Kidney epithelial cell (primary cell): ENCODE measurements at regions not wholly inside any gene's neighbourhood (a gene's known extent, or its start where the extent isn't known, plus 50 kb on each side); places are given as distances from the start of the nearest gene placed in this dataset.

ENCODE experiments used
- DNase-seq: peaks from one replicate; pipeline ENCODE4 v3.0.0-alpha.2; 2010; ENCODE audit warnings: low read depth
- H3K27me3 ChIP-seq: 2 replicates; pipeline ENCODE4 v1.6.0; 2011; ENCODE audit warnings: low read length; ENCODE audit not compliant: control insufficient read depth, insufficient read depth
- H3K36me3 ChIP-seq: 2 replicates; pipeline ENCODE4 v1.5.1; 2011; ENCODE audit warnings: low read length; ENCODE audit not compliant: control insufficient read depth, insufficient read depth
- H3K4me3 ChIP-seq: 2 replicates; pipeline ENCODE4 v1.5.1; 2011; ENCODE audit warnings: low read depth, mild to moderate bottlenecking, control low read depth, low read length
- TF ChIP-seq, protein P1 (sequence below): IDR thresholded peaks from 2 replicates; pipeline ENCODE4 v1.5.1; 2011; ENCODE audit warnings: mild to moderate bottlenecking, moderate library complexity, low read length, control low read depth, inconsistent platforms; ENCODE audit not compliant: insufficient read depth, poor library complexity, severe bottlenecking

DNA sequence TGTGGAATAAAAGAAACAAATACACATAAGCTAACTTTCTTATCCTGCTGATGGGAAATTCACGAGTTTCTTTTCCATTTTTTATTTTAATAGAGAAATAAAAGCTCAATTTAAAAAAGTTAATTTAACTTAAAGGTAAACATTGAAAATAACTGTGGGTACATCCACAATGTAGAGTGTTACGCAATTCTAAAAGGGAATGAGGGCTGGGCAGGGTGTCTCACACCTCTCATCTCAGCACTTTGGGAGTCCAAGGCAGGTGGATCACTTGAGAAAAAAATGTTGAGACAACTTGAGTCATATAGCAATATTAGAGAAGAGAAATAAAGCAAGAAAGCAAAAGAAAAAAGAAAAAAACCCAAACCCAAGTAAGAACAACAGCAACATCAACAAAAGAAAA, 207.0 kb downstream of the DIPK2A start:
- Histone ChIP-seq H3K27me3 (no peaks in the 10 kb centered on the region), H3K36me3 (no peaks in the 10 kb centered on the region), H3K4me3 (no peak overlapping the region)
- DNase-seq: no peak
- TF ChIP-seq, protein P1, sequence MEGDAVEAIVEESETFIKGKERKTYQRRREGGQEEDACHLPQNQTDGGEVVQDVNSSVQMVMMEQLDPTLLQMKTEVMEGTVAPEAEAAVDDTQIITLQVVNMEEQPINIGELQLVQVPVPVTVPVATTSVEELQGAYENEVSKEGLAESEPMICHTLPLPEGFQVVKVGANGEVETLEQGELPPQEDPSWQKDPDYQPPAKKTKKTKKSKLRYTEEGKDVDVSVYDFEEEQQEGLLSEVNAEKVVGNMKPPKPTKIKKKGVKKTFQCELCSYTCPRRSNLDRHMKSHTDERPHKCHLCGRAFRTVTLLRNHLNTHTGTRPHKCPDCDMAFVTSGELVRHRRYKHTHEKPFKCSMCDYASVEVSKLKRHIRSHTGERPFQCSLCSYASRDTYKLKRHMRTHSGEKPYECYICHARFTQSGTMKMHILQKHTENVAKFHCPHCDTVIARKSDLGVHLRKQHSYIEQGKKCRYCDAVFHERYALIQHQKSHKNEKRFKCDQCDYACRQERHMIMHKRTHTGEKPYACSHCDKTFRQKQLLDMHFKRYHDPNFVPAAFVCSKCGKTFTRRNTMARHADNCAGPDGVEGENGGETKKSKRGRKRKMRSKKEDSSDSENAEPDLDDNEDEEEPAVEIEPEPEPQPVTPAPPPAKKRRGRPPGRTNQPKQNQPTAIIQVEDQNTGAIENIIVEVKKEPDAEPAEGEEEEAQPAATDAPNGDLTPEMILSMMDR: no peak

DNA sequence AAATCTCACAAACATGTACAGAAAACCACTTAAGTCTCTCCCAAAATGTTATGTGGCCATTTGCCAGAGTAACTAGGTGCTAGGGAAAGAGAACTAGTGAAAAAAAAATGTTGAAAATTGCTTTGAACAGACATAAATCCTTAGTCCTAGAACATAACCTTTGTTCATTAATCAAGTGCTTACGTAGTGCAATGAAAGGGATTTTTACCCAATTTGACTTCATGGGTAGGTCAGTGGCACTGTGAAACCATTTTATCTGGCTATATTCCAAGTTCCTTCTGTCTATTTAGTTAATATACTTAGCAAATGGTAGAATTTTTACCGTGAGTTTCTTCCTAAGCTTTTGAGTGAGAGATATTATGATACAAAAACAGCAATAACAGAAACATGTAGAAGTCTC, 209.4 kb downstream of the DIPK2A start:
- DNase-seq: no peak
- H3K27me3 ChIP-seq: no peaks in the 10 kb centered on the region
- no peaks in the 10 kb centered on the region for H3K36me3 ChIP-seq
- TF ChIP-seq, protein P1: no peak
- no peak overlapping the region for H3K4me3 ChIP-seq

- no peaks in the 10 kb centered on the region for H3K36me3 ChIP-seq
- H3K27me3 ChIP-seq: no peaks in the 10 kb centered on the region
- no peak for DNase-seq
- TF ChIP-seq, protein P1: no peak
- no peak overlapping the region for H3K4me3 ChIP-seq
Observed at GRCh38 chr3:144182501-144182900, 210.9 kb downstream of the DIPK2A start.

- TF ChIP-seq, protein P1: no peak
- no peak overlapping the region for H3K4me3 ChIP-seq
- DNase-seq: no peak
- no peaks in the 10 kb centered on the region for H3K36me3 ChIP-seq
- no peaks in the 10 kb centered on the region for H3K27me3 ChIP-seq
Observed at GRCh38 chr3:144185276-144185675, 213.7 kb downstream of the DIPK2A start.

DNA sequence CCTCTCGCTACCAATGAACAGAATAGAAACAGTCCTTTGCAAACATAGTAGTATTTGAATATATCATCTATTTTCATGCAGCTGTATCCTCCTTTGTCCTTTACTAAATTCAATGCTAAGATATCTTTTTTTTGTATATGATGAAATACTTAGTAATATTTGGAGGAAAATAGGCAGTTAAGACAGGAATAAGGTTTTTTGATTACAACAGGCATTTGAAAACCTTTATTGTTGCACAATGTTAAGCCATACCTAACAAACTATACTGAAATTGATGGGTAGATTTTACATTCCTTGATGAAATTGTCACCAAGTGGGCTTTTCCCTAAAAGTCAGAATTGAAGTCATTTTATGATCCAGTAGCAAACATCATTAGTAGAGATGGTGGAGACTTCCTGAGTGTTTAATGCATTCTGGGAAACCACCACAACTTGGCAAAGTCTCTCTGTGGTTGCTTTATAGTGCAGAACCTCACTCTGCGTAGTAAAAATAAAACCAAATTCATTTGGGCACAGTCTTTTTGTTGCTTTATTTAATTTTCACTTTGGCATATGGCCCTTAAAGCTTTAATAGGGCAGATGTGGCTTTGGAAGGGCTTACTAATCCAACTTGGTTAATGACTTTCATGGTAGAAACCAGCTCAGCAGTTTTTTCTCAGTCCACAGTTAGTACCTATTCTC, 216.0 kb downstream of the DIPK2A start:
- no peaks in the 10 kb centered on the region for H3K36me3 ChIP-seq

More for the DNA sequence above, 216.0 kb downstream of the DIPK2A start:
- TF ChIP-seq, protein P1: no peak
- H3K27me3 ChIP-seq: no peaks in the 10 kb centered on the region
- no peak for DNase-seq
- no peak overlapping the region for H3K4me3 ChIP-seq
